ENCODE measurements at regions not wholly inside any gene's neighbourhood (a gene's known extent, or its start where the extent isn't known, plus 50 kb on each side); places are given as distances from the start of the nearest gene placed in this dataset.

- TF ChIP-seq POLR2A (IDR thresholded peaks at IDR 0.05) (no peak), CTCF (IDR thresholded peaks at IDR 0.05) (no peak)
- 58 to 81% (median 72%) methylated on average over 5 of the region's 5 CpGs for WGBS, 4 donors
- intact Hi-C loops (cut with DNase I): no loop called here
- Histone ChIP-seq H3K27ac (no peak overlapping the region), H3K36me3 (replicated peaks in 1 of 2) (no peaks in the 10 kb centered on the region), H3K4me3 (no peak overlapping the region), H3K27me3 (no peaks in the 10 kb centered on the region), H3K4me1 (replicated peaks in 1 of 2) (no peaks in the 10 kb centered on the region), H3K9me3 (replicated peaks in 1 of 3) (no peaks in the 10 kb centered on the region)
- DNase-seq: no peak
These were observed 413.3 kb downstream of the CDH9 start for GRCh38 chr5:26625099-26625498.

- Histone ChIP-seq H3K36me3 (replicated peaks in 1 of 2) (no peaks in the 10 kb centered on the region), H3K27me3 (no peaks in the 10 kb centered on the region), H3K4me3 (no peak overlapping the region), H3K27ac (no peak overlapping the region), H3K4me1 (replicated peaks in 1 of 2) (no peaks in the 10 kb centered on the region), H3K9me3 (replicated peaks in 1 of 3) (no peaks in the 10 kb centered on the region)
- DNase-seq: no peak
- intact Hi-C loops (cut with DNase I): no loop called here
- 60 to 70% (median 66%) methylated on average over 3 of the region's 3 CpGs for WGBS, 4 donors
- TF ChIP-seq POLR2A (IDR thresholded peaks at IDR 0.05) (no peak), CTCF (IDR thresholded peaks at IDR 0.05) (no peak)
These were observed 415.4 kb downstream of the CDH9 start for GRCh38 chr5:26622947-26623346.

GRCh38 chr5:26610577-26610976, 427.8 kb downstream of the CDH9 start:
- intact Hi-C loops (cut with DNase I): no loop called here
- Histone ChIP-seq H3K27me3 (no peaks in the 10 kb centered on the region), H3K36me3 (replicated peaks in 1 of 2) (no peaks in the 10 kb centered on the region), H3K9me3 (replicated peaks in 1 of 3) (no peaks in the 10 kb centered on the region), H3K4me1 (replicated peaks in 1 of 2) (no peaks in the 10 kb centered on the region), H3K27ac (no peak overlapping the region), H3K4me3 (no peak overlapping the region)
- DNase-seq: no peak
- TF ChIP-seq POLR2A (IDR thresholded peaks at IDR 0.05): no peak
- no peak for TF ChIP-seq CTCF (IDR thresholded peaks at IDR 0.05)
- WGBS, 4 donors: 44 to 74% (median 59%) methylated on average over 1 of the region's 1 CpG

GRCh38 chr5:26601563-26601962, 436.8 kb downstream of the CDH9 start:
- intact Hi-C loops (cut with DNase I): no loop called here
- Histone ChIP-seq H3K36me3 (replicated peaks in 1 of 2) (no peaks in the 10 kb centered on the region), H3K9me3 (replicated peaks in 1 of 3) (no peaks in the 10 kb centered on the region), H3K27me3 (no peaks in the 10 kb centered on the region), H3K4me3 (no peak overlapping the region), H3K4me1 (replicated peaks in 1 of 2) (no peaks in the 10 kb centered on the region), H3K27ac (no peak overlapping the region)
- TF ChIP-seq CTCF (IDR thresholded peaks at IDR 0.05): no peak
- TF ChIP-seq POLR2A (IDR thresholded peaks at IDR 0.05): no peak
- WGBS, 4 donors: 53 to 57% (median 56%) methylated on average over 1 of the region's 1 CpG
- DNase-seq: no peak
